HG03521 (cell line): ENCODE measurements at regions not wholly inside any gene's neighbourhood (a gene's known extent, or its start where the extent isn't known, plus 50 kb on each side); places are given as distances from the start of the nearest gene placed in this dataset.
"Not testable (repeated sequence)": the region's sequence is repeated elsewhere in the genome, so short reads cannot be mapped to it uniquely, and the experiment has no call there.

Source experiments
- ATAC-seq: cut with Tn5 transposase; IDR thresholded peaks from one replicate; pipeline ENCODE4 v1.9.1; 2021; ENCODE audit warnings: mild to moderate bottlenecking, moderate library complexity; ENCODE audit not compliant: unreplicated experiment

DNA sequence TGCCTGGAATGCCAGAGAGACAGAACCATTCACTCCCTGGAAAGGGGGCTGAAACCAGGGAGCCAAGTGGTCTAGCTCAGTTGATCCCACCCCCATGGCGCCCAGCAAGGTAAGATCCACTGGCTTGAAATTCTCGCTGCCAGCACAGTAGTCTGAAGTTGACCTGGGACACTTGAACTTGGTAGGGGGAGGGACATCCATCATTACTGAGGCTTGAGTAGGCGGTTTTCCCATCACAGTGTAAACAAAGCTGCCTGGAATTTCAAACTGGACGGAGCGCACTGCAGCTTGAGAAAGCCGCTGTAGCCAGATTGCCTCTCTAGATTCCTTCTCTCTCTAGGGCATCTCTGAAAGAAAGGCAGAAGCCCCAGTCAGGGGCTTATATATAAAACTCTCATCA lies 310.7 kb upstream of the DPPA4 start:
- no peak for ATAC-seq

DNA sequence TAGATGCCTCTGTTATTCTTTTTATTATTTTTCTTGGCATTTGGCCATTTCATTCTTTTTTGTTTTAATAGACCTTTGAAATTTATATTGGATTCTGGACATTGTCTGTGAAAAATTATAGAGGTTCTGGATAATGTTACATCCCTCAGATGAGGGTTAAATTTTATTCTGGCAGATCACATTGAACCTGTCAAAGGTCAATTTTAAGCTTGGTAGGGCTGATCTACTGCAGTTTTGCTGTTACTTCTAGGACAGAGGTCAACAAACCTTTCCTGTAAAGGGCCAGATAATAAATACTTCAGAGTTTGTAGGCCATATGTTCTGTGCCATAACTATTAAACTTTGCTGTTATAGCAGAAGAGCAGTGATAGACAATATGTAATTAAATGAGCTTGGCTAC lies 318.9 kb upstream of the DPPA4 start:
- ATAC-seq: no peak

DNA sequence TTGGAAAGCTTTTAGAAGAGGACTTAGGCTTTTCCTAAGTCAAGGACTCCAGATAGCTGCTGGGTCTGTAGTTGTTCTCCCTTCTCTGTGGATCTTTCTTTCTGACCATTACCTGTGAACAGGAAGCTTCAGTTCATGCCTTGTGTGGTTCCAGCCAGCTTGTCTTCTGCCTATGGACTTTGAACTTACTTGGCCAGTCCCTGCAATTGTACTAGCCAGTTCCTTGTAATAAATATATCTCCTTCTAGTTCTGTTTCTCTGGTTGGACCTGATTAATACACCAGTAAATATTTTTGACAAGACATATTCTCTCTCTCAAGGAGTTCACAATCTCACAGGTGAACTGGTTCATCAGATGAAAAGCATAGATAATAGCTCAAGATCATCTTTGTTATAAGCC lies 341.3 kb upstream of the DPPA4 start:
- no peak for ATAC-seq

DNA sequence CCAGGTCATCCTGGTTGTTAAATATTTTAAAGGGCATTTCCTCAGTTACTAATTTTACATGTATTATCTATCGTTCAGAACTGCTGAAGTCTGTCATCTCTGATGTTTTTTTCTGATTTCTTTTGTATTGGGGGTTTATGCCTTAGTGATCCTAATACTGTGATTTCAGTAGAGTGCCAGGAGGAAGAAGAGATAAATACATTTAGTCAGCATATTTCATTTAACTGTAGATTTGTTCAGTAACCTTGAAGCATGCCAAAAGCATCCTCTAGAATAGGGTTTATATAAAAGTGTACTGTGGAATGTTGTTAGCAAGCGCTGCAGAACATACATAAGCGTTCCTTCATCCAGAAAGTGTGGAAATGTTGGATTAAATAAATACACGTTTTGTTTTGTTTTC lies 342.3 kb upstream of the DPPA4 start:
- no peak for ATAC-seq

DNA sequence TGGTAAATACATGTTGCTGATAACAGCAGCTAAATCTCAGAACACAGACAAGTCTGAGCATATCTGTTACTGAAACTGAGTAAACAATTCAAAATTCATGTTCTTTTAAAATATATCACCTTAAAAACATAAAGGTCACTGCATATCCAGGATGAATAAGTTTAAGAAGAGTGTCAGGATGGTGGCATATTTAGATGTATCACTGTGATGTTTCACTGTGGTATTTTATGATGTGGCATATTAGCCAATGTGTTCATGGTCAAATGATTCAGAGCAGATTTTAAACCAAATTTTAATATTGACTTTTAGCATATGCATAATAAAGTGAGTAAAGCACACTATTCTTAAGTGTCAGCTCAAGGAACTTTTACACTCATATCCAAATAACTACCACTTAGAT lies 346.4 kb upstream of the DPPA4 start:
- no peak for ATAC-seq

DNA sequence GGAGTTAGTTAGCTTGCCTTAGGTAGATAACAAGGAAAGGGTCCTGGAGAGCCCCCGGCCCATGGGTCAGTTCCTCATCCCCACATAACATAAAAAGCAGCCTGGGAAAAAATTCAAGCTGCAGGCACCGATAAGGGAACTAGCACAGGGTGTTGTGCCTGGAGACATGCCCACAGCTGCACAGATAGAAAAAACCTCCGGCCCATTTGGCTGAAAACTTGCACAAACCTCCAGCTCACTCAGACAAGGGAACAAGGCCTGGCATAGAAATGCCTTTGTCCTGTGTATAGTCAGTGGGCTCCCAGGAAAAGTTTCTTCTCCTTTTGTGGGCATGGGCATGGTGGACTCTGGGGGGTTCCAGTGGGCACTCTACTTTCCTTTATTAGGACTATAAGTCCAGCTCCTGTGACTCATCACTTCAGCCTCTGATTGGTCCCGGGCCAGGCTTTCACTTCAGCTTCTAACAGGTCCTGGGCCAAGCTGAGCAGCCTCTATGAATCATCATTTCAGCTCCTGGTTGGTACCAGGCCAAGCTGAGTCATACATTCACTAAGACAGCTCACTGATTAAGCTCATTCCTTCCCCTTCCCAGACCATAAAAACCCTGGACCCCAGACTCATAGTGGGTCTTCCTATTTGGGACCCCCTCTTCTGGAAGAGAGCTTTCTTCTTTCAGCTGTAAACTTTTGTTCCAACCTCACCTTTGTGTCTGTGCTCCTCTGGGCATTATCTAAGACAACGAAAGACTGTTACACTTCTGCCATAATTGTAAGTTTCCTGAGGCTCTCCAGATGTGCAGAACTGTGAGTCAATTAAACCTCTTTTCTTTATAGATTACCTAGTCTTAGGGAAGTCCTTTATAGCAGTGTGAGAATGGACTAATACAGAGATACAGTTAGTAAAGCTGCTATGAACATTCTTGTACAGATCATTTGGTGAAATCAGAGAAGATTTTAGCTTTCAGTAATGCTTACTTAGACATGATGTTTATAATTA lies 348.0 kb upstream of the DPPA4 start:
- no peak for ATAC-seq

DNA sequence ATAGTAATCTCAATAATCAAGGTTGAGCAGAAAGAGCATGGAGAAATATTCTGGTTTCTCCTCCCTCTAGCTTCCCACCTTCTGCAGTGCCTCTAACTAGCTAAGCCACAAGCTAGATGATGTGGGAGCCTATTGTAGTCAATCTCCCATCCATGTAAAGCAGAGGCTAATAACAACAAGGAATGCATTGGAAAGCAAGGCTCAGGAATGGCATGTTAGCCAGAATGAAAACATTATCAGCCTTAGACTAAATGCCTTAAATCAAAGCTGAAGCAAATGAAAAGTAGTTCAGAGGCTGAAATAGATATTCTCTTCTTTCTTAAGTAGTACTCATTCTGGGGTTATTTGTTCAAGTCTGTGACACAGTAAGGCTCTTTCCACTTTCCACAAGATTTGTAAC lies 350.3 kb upstream of the DPPA4 start:
- no peak for ATAC-seq

DNA sequence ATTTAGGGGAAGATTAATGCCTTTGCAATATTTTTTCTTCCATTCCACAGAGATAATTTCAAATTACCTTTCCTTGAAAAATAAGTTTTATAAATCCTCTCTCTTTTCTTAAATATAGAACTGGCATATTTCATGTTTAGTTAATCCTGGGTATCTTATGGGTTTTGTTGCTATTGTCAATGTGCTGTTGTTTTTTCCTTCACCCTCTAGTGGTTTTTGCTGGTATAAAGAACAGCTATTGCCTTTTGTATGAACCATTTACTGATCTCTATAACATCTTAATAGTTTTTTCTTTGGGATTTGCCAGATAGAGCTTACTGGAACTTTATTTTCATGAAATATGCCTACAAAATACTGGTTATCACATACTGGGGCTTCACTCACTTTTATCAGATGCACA lies 359.6 kb upstream of the DPPA4 start:
- ATAC-seq: no peak

DNA sequence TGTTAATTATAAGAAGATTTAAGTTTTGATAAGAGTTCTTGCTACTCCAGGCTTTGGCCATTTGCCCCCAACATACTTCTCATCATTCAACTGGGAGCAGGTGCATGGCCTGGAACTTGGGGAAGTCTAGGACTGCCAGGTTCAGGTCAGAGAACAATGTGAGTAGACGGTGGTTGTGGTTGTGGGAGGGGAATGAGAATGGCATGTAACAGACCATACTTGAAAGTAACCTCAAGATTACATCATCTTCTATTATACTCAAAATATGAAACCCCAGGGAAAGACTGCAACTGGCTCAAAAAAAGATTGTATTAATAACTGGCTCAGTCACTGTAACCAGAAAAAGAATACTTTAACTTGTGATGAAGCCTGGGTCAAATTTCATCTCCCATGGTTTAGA lies 364.9 kb upstream of the DPPA4 start:
- ATAC-seq: peak; percentile 71

DNA sequence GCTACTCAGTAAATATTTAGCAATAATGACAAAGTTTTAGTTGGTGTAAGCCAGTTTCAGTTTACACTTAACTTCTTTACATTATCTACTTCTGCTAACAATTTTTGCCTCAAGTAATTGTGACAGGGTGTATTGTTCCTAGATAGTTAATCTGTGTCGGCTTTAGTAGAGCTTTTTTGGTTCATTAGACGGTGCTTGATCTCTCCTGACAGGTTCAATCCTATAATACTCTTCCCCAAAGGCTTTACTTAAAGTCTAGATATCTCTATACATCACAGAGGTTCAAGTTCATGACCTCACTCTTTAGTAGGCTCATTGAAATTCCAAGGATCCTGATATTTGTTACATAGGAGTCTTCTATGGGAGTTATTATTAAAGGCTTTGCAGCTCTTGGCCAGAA lies 365.6 kb upstream of the DPPA4 start:
- no peak for ATAC-seq

DNA sequence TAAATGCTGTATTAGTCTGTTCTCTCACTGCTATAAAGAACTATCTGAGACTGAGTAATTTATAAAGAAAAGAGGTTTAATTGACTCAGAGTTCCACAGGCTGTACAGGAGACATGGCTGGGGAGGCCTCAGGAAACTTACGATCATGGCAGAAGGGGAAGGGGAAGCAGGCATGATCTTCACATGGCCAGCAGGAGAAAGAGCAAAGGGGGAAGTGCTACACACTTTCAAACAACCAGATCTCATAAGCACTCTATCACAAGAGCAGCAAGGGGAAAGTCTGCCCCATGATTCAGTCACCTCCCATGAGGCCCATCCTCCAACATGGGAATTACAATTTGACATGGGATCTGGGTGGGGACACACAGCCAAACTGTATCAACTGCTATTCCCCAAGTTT lies 367.8 kb upstream of the DPPA4 start:
- not testable (repeated sequence) for ATAC-seq

DNA sequence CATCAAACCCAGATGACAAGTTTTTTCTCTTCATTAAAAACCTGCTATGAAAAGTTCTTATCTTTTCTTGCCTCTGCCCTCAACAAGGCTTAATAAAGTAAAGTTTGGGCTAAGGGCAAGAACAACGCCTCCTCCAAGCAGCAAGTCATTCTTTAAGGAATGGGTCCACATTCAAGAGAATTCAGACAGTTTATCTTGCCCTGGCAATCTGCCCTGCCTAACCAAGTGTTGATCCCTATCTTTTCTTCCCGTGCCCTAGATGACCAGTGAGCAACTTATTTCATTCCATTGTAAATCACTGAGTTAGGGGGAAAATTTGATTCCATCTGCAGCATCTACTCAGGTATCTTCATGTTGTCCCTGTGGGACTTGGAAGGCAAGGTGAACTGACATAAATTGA lies 370.3 kb upstream of the DPPA4 start:
- ATAC-seq: no peak

DNA sequence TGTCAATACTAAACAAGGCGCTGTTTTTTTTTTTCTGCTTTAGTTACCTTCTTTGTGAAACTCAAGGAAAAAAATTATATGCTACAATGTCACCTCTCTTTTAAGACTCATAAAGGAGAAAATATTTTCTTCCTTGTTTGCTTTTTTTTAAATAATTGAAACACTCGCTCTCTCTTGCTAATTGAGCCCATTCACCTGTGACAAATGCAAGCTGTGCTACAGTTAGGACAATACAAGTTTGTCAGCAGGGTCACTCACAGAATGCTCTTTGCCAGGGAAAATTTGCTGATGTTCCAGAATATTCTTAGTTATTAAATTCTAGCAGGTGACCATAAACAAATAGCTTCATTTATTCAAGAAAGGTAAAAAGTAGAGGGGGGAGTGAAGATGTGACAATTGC lies 375.9 kb upstream of the DPPA4 start:
- no peak for ATAC-seq

DNA sequence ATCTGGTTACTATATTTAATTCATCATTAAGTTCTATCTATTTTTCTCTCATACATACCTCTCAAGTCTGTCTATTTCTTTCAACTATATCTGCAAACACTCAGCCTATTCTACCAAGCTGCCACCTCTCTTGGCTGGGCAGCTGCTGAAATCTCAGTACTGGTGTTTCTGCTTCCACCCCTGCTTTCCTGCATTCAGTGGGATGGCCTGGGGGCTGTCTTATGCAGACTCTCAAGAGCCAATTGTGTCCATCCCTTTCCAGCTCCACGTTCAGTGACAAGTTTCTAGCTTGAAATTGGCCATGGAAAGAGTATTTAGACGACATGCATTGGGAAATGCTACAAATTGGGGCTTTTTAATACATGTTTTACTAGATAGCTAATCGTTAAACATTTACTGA lies 378.4 kb upstream of the DPPA4 start:
- ATAC-seq: no peak

DNA sequence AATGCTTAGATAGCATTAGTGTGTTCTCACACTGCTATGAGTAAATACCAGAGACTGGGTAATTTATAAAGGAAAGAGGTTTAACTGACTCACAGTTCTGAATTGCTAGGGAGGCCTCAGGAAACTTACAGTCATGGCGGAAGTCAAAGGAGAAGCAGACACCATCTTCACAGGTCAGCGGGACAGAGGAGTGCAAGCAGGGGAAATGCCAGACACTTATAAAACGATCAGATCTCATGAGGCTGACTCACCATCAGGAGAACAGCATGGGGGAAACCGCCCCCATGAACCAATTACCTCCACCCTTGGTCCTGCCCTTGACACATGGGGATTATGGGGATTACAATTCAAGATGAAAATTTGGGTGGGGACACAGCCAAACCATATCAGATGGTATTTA lies 381.5 kb upstream of the DPPA4 start:
- no peak for ATAC-seq

DNA sequence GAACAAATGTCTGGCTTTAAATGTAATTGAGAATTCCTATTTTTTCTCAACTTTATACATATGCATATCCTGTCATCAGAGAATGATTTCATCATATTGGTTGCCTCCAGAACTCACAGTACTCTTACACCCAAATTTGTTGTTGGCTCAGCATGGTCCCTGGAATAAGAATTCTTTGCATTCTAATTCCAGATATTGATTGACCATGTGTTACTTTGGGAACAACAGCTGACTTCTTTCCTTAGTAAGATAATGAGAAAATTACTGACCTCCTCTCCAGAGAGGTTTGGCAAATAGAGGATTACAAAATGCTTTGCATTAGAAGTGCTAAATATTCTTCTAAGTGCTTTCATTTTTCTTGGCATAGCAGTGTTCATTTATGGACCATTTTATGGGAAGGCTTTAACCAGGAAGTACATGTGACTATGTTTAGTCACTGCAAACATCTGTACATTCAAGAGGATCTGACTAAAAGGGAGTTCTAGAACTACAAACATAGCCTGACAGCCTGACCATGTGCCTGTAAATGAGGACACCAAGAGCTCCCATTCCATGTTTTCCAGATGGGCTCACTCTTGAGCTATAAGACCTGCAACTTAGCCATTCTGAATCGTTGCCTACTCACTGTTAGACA lies 391.6 kb upstream of the DPPA4 start:
- no peak for ATAC-seq

DNA sequence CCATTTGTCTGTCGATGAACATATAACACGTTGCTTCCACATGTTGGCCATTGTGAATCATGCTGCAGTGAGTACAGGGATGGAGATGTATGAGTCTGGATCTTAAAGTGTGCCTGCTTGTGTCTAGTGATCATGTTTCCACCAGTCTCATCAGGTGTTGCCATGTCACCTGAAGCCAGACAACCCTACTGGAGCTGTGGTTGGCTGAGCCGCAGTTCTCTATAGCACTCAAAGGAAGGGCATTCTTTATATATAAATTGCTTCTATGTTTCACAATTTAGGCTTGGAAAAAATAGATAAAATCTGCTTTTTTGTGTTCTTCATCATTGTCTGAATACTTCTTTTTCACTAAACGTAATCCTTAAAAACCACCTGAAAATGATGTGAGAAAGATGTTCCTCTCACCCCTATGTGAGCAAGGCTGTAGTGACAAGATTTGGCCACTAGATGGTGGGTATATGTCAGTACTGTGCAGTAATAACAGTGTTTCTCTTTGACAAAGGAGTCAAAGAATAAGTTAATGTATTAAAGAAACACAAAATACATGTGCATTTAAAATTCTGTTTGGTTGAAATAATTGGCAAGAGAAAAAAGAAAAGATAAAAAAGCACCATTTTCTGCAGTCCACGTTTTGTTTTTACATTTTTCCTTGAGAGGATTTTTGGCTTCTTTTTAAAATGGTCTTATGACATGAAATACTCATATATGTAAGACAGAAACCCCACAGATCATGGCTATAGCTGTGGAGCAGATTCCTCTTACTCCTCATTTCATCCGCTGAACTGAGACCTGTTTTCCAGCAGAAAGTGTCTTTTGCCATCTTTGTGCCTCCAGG lies 394.5 kb upstream of the DPPA4 start:
- ATAC-seq: peak; percentile 82

DNA sequence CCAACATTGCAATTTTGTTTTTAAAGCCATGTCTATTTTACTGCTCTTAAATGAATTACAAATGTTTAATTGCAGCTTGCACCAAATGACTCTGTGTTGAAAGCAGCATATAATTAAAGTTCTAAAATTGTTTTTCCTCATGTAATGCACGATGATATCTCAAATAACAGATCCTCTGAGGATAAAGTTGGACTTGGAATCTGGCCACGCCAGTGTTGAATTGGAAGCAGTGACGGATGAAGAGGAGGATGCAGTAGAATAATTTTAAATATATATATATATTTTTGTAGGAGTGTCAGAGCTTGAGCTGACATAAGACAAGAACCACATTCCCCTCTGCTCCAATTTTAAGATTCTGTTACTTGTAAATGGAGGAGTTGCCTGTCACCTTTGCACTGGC lies 406.6 kb upstream of the DPPA4 start:
- ATAC-seq: no peak

DNA sequence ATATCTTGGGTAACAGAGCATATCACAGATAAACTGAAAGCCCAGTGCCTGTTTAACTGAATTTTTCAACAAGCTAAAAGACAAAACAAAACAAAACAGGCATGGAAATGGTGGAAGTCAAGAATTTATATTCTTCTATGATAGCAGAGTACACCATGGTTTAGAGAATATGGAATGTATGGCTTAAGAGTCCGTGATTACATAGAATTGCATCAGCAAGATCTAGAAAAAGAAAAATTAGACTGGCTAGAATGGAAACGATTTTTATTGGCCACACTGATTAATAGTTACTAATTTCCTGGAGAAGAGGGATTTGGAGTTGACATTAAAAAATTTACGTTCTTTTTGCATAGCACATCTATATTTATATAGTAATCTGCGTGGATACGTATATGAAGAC lies 435.2 kb upstream of the DPPA4 start:
- no peak for ATAC-seq

DNA sequence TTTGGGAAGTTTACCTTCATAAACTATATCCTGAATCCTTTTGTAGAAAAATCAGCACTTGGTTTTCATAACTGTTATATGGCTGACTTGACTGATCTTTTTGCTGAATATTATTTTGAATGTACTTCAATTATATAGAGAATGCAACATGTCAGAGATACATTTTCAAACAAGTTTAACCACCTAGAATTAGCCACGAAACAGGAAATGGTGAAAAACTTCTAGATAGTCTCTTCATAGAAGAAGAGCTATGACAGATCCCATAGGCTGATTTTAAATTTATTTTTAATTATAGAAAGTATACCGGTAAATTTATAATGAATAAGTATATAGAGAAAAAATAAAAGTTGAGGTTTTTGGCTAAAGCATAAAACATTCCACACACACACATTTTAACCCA lies 436.8 kb upstream of the DPPA4 start:
- no peak for ATAC-seq

DNA sequence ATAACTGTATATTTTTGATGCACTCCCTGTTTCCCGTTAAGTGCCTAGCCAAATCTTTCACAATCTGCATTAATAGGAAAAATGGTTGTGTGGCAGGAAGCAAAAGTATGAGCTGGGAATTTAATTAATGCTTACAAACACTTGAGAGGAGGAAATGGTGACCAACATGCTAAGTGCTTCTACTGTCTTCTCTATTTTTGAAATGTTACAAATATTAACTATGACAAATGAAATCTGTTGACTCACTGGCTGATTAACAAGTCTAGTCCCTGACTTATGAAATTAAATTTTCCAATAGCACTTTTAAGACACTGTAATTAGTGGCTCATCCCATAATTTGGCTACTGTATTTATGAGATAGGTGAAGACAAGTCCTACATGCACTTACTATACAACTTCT lies 446.9 kb upstream of the DPPA4 start:
- ATAC-seq: no peak
